A549 (cell line): ENCODE measurements at regions not wholly inside any gene's neighbourhood (a gene's known extent, or its start where the extent isn't known, plus 50 kb on each side); places are given as distances from the start of the nearest gene placed in this dataset.
"Not testable (repeated sequence)": the region's sequence is repeated elsewhere in the genome, so short reads cannot be mapped to it uniquely, and the experiment has no call there.

Experiments
- CHD4 ChIP-seq: fragments of 200-600 bp; sonication (generic); IDR thresholded peaks from 2 replicates; pipeline ENCODE4 v1.6.1; 2016; ENCODE audit warnings: antibody characterized with exemption, mild to moderate bottlenecking, borderline replicate concordance
- CTCF ChIP-seq: fragments of >200 bp; sonication (Bioruptor Twin); formaldehyde crosslinking; IDR thresholded peaks from 3 replicates; pipeline ENCODE4 v1.5.1; 2016
- ELK1 ChIP-seq: fragments of 150-350 bp; IDR thresholded peaks from 2 replicates; pipeline ENCODE4 v1.6.1; 2014; ENCODE audit warnings: low read depth, mild to moderate bottlenecking, low read length
- MAX ChIP-seq: IDR thresholded peaks from 2 replicates; pipeline ENCODE4 v1.6.1; 2012
- SMC3 ChIP-seq: fragments of >200 bp; sonication (Bioruptor Twin); formaldehyde crosslinking; IDR thresholded peaks from 3 replicates; pipeline ENCODE4 v1.6.1; 2018; ENCODE audit warnings: inconsistent platforms

- TF ChIP-seq SMC3, CTCF, ELK1, CHD4, MAX: not testable (repeated sequence)
These were observed 49.9 kb upstream of the GPC1 start for GRCh38 chr2:240385451-240386161.
